Bronchial epithelial cell (primary cell): ENCODE measurements at regions not wholly inside any gene's neighbourhood (a gene's known extent, or its start where the extent isn't known, plus 50 kb on each side); places are given as distances from the start of the nearest gene placed in this dataset.

ENCODE experiments used
- DNase-seq: peaks from one replicate; pipeline ENCODE4 v3.0.0-alpha.2; 2010; ENCODE audit warnings: low read depth
- FAIRE-seq: peaks from 2 replicates; lab custom pipeline; 2011; peaks lifted over from hg19 to GRCh38; lab: Jason Lieb, UNC
- H3K27me3 ChIP-seq: 2 replicates; pipeline ENCODE4 v1.5.1; 2011; ENCODE audit warnings: low read length; ENCODE audit not compliant: control insufficient read depth, insufficient read depth
- H3K36me3 ChIP-seq: 2 replicates; pipeline ENCODE4 v1.5.1; 2011; ENCODE audit warnings: low read length; ENCODE audit not compliant: control insufficient read depth, insufficient read depth
- H3K4me3 ChIP-seq: 2 replicates; pipeline ENCODE4 v1.5.1; 2011; ENCODE audit warnings: mild to moderate bottlenecking, low read depth, low read length, control low read depth
- TF ChIP-seq, protein P1 (sequence below): IDR thresholded peaks from 2 replicates; pipeline ENCODE4 v1.5.1; 2011; ENCODE audit warnings: mild to moderate bottlenecking, moderate library complexity, low read length, control low read depth, inconsistent platforms; ENCODE audit not compliant: insufficient read depth, severe bottlenecking

GRCh38 chr1:164991763-164992314, 364.7 kb downstream of the LMX1A start:
- Histone ChIP-seq H3K36me3 (no peaks in the 10 kb centered on the region), H3K27me3 (no peaks in the 10 kb centered on the region), H3K4me3 (no peak overlapping the region)
- TF ChIP-seq, protein P1, sequence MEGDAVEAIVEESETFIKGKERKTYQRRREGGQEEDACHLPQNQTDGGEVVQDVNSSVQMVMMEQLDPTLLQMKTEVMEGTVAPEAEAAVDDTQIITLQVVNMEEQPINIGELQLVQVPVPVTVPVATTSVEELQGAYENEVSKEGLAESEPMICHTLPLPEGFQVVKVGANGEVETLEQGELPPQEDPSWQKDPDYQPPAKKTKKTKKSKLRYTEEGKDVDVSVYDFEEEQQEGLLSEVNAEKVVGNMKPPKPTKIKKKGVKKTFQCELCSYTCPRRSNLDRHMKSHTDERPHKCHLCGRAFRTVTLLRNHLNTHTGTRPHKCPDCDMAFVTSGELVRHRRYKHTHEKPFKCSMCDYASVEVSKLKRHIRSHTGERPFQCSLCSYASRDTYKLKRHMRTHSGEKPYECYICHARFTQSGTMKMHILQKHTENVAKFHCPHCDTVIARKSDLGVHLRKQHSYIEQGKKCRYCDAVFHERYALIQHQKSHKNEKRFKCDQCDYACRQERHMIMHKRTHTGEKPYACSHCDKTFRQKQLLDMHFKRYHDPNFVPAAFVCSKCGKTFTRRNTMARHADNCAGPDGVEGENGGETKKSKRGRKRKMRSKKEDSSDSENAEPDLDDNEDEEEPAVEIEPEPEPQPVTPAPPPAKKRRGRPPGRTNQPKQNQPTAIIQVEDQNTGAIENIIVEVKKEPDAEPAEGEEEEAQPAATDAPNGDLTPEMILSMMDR = no peak
- peak; percentile 92 for FAIRE-seq
- DNase-seq = no peak

GRCh38 chr1:164983023-164983650, 373.4 kb downstream of the LMX1A start:
- FAIRE-seq = peak; percentile 40
- H3K4me3 ChIP-seq = no peak overlapping the region

GRCh38 chr1:164982545-164982944, 374.0 kb downstream of the LMX1A start:
- Histone ChIP-seq H3K27me3 (no peaks in the 10 kb centered on the region), H3K4me3 (no peak overlapping the region), H3K36me3 (no peaks in the 10 kb centered on the region)
- TF ChIP-seq, protein P1 = no peak
- FAIRE-seq (no peak), DNase-seq (no peak)

More at GRCh38 chr1:164983023-164983650, 373.4 kb downstream of the LMX1A start:
- Histone ChIP-seq H3K36me3 (no peaks in the 10 kb centered on the region), H3K27me3 (no peaks in the 10 kb centered on the region)
- no peak for DNase-seq
- TF ChIP-seq, protein P1 = no peak

GRCh38 chr1:164977561-164977960, 379.0 kb downstream of the LMX1A start:
- H3K4me3 ChIP-seq = no peak overlapping the region
- TF ChIP-seq, protein P1 = no peak
- H3K27me3 ChIP-seq = no peaks in the 10 kb centered on the region
- no peaks in the 10 kb centered on the region for H3K36me3 ChIP-seq
- no peak for DNase-seq
- FAIRE-seq = no peak

GRCh38 chr1:164971921-164972415, 384.5 kb downstream of the LMX1A start:
- Histone ChIP-seq H3K4me3 (no peak overlapping the region), H3K27me3 (no peaks in the 10 kb centered on the region), H3K36me3 (no peaks in the 10 kb centered on the region)
- no peak for DNase-seq
- peak; percentile 81 for FAIRE-seq
- TF ChIP-seq, protein P1 = no peak
